ENCODE measurements at regions not wholly inside any gene's neighbourhood (a gene's known extent, or its start where the extent isn't known, plus 50 kb on each side); places are given as distances from the start of the nearest gene placed in this dataset.

GRCh38 chr12:65517656-65518210, 239.2 kb downstream of the MSRB3 start:
- no peak for DNase-seq

DNA sequence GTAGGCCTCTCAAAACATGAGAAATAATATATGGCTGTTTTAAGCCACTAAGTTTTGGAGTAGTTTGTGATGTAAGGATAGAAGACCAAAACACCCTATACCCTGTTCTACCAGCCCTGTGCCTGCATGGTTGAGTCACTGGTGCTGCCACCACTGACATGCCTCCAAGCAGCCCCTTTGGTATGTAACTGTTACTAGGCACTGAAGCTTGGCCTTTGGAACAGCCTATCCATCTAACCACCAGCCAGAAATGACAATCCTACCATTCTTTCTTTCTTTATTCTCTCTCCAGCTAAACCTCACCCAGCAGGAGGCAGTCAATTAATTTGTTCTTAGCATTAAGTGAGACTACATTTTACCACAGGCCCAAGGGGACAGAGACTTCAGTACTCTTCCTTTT, 240.3 kb downstream of the MSRB3 start:
- no peak for DNase-seq

GRCh38 chr12:65520658-65521057, 242.2 kb downstream of the MSRB3 start:
- no peak for DNase-seq

- DNase-seq: no peak
Observed at GRCh38 chr12:65522956-65523860, 244.7 kb downstream of the MSRB3 start.

- DNase-seq: no peak
Observed at GRCh38 chr12:65524666-65525065, 246.2 kb downstream of the MSRB3 start.

DNA sequence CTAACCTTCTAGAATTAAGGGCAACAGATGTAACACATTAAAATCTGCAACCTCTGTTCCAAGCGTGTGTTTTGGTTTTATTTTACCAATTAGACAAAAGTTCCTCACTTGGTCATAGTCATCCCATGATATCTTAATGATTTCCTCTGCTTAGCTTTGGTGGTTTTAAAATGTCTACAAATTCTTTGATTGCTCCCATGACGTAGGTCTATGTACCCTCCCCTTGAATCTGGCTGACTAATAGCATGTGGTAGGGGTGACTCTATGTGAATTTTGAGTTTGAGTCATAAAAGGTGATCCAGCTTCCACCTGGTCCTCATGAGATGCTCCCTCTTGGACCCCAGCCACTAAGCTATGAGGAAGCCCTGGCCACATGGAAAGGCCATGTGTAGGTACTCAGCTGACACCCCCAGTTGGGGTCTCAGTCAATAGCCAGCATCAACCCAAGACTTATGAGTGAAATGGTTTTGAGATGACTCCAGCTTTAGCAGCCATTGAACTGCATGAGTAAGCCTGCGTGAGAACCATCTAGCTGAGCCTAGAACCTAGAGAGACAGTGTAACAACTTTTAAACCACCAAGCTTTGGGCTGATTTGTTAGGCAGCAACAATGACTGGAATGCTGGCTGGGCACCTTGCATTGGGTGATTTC, 247.1 kb downstream of the MSRB3 start:
- no peak for DNase-seq

DNA sequence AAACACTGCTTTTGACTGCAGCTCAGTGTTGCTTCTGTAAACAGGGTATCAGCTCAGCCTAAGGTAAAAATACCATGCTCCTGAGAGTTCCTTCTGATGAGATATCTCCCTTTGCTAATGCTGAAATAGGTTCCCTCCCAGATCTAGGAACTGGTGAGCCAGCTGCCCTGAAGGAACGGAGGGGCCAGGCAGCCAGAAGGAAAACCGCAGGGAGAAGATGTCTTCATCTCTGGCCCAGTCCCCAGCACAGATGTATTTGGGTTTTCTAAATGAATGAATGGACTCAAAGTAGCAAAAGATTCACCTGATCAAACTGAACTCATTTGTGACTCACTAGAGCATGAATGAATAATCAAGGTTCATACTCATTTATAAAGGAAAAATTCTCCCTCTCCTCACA, 247.8 kb downstream of the MSRB3 start:
- DNase-seq: no peak

- no peak for DNase-seq
Observed at GRCh38 chr12:65528127-65528526, 249.6 kb downstream of the MSRB3 start.

GRCh38 chr12:65529106-65529505, 250.6 kb downstream of the MSRB3 start:
- no peak for DNase-seq

DNA sequence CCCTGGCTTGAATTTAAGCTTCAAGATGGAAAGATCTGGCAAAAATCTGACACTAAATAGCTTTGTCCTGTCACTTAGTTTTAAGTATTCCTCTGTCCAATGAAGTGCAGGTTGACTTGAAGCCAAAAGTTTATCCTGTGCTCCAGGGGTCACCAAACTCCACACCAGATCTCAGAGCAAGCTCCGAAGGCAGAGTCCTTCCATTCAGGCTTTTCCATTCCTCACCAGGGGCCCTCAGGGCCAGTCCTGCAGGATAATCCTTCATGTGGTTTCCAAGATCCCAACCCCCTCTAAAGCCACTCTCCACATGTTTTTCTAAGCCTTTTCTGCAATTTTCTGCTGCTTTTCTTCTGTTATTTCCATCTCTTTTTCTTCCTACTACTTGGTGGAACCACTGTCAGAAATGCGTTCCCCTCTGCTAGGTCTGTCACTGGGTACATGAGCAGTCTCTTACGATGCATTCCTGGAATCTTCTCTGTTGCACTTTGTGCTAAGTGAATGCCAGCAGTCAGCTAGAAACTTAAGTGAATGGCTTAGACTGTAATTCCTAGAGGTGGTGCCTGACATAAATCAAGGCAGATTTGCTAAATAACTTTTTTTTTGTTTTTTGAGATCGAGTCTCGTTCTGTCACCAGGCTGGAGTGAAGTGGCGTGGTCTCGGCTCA, 251.4 kb downstream of the MSRB3 start:
- no peak for DNase-seq

DNA sequence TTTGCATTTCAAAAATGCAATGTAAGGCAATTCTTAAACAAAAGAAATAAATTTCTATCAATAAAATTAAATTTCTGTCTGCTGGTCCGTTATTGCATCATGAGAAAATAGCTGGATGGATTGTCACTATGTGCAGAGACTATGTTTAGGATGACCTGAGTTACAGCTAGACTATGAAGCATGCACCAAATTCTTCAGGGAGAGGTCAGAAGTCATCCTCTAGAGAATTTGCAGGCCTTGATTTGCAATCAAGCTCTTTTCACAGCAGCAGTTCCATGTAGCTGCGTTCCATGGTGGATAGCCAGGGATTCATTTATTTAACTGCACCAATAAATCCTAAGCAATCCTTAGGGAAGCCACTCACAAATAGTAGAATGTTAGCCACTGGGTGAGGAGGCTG, 253.7 kb downstream of the MSRB3 start:
- no peak for DNase-seq

GRCh38 chr12:65532764-65533163, 254.3 kb downstream of the MSRB3 start:
- no peak for DNase-seq

DNA sequence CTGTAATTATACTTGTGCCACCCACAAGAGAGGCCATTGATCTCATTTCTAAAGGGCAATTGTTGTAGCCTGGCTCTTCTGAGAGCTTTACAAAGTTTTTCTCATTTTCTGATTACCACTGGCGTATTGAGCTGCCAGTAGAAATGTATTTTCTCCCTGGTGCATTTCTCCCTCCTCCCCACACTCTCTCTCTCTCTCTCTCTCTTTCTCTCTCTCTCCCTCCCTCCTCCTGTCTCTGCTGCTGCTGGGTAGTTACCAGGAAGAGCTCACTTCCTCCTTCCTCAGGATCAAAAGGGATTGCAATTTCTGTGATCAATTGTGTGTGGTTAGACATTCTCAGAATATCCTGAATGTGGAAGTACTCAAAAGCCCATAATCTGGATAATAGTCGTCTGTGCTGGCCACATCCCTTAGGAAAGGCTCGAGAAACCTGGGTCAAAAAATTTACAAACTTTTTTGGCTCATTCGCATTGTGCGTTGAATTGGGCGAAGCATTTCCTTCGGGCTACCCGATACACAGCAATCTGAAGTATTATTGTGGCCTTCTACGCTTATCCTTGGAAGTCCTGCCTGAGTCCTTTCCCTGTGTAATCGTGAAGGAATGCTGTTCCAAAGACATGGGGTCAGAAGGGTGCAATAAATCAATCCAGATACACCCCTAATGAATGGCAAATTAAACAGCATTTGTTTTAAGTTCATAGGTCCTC, 254.8 kb downstream of the MSRB3 start:
- DNase-seq: no peak

GRCh38 chr12:65534238-65534841, 255.9 kb downstream of the MSRB3 start:
- no peak for DNase-seq

GRCh38 chr12:65535946-65536345, 257.5 kb downstream of the MSRB3 start:
- no peak for DNase-seq

DNA sequence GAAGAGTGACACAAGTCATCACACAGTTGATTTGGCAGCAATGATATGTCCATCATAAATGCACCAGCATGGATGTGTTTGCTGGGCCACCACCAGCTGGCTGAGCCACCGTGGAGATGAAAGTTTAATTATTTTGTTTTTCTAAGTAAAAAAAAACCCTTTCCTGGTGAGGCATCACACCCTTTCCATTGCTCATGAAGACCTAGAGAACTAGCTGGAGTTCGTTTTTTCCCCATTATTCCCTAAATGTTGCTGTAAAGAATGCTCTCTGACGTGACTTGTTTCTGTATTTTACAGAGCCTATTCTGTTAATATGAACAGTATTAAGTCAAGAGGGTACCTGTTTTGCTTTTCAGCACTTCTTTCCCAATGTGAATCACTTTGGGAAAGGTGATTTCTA, 257.9 kb downstream of the MSRB3 start:
- DNase-seq: no peak

DNA sequence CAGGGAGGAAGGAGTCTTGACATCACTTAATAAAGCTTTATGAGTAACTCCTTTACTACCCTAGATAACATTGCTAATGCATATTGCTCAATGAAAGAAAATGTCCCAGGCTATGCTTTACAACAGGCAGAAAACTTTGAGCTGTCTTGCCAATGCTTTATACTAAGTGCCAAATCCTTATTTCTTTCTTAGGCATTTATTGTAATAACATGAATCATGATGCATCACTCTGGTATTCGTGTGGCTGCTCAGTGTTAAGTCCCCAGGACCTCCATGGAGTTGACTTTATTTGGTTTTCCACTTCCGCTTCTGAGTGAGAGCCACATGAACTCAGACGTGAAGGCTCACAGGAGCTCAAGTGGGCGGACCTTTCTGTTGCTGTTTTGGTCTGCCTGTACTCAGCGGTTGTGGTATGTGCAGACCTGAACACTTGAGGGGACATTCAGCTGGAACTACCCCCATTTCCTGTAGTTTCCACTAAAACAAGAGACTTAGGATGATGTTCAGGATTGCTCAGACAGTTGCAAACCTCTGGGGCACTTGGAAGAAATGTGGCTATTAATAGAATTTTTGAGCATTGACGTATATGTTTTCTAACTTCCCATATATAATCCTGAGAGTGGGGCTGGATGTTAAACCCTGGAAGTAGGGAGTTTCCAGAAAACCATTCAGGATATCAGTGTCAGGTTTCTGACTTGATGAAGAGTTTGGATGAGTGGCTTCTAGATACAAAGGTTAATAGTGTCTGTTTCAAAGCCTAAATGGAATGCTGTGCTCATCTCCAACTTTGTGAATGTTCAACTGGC, 258.6 kb downstream of the MSRB3 start:
- DNase-seq: no peak

DNA sequence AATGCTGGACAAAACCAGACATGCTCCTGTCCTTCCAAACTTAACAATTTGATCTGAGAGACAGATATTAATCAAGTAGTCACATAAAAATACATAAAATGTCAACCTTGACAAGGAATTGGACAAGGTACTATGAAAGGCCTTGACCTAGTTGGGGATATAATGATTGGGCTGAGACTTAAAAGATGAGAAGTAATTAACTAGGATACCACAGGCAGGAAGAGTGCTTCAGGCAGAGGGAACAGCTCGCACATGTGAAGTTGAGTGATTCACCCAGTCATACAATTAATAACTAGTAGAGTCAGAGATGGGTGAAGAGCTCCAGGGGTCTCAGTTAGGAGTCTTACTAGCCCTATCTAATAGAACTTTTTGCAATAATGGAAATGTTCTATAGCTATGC, 259.5 kb downstream of the MSRB3 start:
- DNase-seq: no peak

DNA sequence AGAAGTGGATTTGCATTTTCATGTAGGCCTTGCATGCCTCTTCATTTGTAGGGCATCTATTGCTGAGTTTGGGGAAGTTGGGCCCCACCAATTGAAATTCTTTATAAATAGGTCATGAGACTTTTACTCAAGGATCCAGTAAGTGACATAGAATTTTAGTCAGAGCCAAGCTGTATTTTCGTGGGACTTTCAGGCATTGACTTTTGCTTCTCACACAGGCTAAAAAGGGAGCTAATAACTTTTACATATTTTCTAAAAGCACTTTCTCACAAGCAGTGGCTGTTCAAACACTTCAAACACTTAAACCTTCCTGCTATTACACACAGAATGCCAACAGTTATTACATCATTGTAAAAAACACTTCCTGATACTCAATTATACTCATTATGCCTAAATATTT, 260.5 kb downstream of the MSRB3 start:
- no peak for DNase-seq

DNA sequence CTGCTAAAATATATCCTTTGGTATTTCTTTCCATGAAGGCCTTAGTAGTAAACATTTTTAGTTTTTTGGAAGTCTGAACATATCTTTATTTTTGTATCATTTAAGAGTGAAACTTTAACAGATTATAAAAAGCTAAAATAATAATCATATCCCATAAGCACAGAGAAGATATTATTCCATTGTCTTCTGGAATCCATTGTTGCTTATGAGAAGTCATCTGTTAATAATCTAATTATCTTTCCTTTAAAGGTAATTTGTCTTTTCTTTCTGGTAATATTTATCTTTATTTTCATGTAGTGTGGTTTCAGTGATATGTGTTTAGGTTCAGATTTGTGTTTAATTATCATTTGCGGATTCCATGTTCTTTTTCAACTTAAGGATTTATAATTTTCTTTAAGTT, 261.7 kb downstream of the MSRB3 start:
- no peak for DNase-seq

- no peak for DNase-seq
Observed at GRCh38 chr12:65546528-65546927, 268.0 kb downstream of the MSRB3 start.

Data from NCI-H510A treated with DMSO at 0.1 percent for 48 hours (cell line).